DMS 273 treated with DMSO at 0.1 percent for 48 hours (cell line): ENCODE measurements at regions not wholly inside any gene's neighbourhood (a gene's known extent, or its start where the extent isn't known, plus 50 kb on each side); places are given as distances from the start of the nearest gene placed in this dataset.

Source experiments
- DNase-seq: peaks from one replicate; lab custom pipeline; 2025; lab: John Stamatoyannopoulos, UW

DNA sequence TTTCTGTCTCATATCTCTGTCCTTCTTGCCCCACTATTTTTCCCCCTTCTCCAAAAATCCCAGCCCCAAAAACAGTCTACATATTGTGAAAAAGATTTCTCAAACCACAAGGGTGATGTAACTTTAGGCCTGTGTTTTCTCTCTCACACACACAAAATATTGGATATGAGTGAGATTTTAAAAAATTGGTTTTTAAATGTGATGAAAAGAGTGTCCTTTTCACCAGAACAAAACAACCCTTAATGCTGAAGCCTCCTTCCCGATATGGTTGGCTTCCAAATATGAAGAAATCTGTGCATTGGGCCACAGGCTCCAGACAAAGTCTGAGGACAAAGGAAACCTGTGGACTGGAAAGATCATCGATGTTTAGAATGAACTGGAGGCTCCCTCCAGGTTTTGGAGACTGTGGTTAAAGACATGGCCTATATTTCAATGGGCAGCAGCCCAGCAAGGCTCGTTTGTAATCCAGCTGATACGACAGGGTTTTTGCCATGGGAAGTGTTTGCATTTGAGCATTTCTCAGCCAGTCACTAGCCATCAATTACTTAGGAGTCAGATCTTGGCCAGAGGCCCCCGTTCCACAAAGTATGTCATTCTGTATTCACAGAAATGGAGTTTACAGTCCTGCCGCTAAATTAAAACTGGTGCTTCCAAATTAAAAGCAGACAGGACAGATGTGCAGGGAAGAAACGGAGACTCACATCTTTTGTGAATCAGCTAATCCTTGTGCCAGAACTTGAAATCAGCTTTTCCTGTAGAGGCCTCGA lies 546.3 kb downstream of the EBF1 start:
- DNase-seq = peak; percentile 32

- no peak for DNase-seq
Observed at GRCh38 chr5:158552241-158552640, 547.5 kb downstream of the EBF1 start.

DNA sequence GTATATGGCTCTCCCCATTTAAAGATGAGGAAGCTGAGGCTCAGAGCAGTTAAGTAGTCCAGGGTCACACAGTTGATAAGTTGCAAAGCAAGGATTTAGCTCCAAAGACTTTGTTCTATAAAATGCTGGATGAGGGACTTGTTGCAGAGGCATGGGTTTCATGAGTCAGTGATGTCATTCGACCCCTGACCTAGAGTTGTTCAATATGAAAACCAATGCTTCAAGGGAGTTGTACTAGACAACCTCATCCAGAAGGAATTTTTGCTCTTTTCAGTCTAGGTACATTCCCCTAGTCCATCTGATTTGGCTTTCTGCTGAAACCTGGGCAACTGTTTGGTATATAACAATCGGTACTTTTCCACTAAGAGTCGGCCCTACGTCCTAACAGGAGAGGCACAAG lies 550.4 kb downstream of the EBF1 start:
- DNase-seq = no peak

DNA sequence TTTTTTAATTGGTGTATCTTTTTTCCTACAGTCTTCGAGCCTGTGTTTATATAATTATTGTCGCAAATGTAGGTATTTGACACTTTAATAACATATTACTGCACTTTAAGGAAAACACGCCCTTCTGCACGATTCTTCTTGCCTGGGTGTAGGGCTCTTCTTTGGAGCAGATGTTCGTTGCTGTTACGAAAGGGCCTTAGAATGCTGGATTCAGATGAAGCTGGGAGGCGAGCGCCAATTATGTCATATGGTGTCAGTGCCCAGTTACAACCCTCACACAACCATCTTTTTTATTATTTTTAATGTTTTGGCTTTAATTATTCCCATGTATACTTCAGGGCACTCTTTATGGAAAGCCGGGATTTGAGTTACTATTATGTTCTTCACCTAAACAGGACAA lies 553.0 kb downstream of the EBF1 start:
- DNase-seq = no peak

DNA sequence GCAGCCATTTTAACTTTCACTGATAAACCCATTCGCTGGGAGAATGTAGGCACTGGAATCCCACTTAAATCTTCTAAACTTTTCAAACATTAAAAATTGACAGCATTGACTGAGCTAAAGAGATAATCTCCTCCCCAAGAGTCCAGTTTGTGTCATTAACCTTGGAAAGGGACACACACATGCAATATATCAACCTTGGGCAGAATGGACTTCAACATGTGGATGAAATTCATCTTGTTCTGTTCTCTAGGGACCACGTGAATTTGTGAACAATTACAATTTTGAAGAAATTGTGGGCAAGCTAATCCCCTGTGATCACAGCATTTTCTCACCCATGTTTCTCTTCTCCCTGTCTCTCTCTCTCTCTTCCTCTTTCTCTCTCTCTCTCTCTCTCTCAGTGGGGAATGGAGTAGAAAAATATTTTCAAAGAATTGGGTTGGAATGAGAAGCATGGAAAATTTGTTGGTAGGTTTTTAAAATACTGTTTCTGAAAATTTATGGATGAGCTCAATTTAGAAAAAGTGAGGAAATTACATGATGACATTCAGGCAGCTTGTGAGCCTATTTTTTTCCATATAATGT lies 553.7 kb downstream of the EBF1 start:
- no peak for DNase-seq

- DNase-seq = no peak
Observed at GRCh38 chr5:158544388-158545339, 555.1 kb downstream of the EBF1 start.

DNA sequence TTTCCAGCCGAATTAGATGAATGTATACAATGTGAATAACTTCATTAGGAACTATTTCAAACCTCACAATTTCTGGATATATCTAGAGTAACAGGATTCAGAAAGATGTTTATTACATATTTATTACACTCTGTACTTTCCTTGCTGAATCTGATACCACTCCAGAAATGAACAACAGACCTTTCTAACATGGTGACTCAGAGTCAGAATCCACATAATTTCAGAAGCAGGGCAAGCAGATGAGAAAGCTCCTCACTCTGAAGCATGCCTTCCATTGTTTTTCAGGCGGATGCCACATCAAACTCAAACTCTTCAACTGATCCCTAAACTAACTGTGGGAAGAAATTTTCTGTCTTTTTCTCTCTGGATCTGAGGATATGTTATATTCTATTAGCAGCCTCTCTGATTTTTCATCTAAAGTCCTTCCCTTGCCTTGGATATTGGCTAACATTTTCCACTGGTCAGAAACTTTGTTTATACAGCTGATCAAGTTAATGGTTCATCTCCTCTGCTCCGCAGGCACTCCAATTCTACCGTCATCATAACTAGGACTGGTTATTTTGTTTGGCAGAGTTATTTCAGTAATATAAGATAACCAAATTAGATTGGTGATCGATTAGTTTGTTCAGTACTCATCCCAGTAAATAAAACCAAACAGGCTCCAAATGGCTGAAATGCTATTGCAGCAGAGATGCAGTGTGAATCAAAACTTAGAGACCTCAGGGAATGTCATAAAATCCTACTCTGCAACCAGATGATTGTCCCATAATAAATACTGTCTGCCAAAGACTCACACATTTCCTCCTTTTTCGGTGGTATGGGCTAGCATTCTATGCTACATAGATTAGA lies 556.0 kb downstream of the EBF1 start:
- no peak for DNase-seq

DNA sequence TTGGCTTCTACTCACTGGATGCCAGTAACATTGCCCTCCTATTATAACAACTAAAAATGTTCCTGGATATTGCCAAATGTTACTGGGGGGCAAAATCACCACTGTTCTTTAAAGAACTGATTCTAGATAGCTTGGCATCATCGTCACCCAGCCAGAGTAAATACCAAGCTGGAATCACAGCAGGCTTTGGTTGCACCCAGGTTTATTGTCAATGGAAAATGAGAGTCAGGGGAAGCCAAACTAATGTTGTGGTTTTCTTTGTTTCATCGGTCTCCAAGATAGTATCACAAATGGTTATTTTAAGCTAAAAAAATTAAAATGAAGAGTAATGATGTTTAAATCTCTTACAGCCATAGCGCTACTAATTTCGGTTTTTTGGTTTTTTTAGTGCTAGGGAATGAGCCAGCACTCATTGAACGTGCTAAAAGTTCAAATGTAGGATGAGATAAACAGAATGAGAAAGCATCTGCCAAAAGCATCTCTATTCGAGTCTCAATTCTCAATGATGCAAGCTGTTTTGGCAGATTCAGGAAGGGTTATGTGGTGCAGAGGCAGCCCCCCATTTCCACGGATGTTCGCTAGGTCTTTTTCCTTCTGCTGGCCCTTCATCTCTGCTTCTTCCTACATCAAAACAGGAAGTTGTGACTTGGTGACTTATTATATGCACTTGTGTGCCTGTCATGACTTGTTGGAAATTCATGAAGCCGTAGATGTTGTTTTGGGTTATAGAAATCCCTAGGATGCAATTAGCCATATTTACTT lies 558.0 kb downstream of the EBF1 start:
- DNase-seq = no peak

- no peak for DNase-seq
Observed at GRCh38 chr5:158538506-158539074, 561.1 kb downstream of the EBF1 start.

DNA sequence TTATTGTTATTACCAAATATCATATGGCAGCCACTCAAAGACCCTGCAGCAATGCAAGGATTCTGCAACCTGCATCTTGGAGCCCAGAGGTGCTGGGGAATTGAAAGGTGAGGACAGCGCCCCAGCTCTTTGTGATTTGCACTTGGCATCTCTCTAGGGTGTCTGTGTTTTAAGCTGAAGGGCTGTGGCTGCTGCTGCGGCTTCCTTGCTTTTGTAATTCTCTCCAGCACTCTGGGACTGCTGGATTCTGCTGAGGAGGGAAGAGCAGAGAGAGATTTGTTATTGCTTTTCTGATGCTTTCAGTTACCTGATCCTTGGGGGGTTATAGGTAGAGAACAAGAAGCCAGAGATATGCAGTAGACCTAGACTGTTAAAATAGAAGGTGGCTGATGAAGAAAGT lies 562.4 kb downstream of the EBF1 start:
- DNase-seq = no peak

GRCh38 chr5:158534203-158534602 lies 565.5 kb downstream of the EBF1 start:
- no peak for DNase-seq

- no peak for DNase-seq
Observed at GRCh38 chr5:158532739-158533138, 567.0 kb downstream of the EBF1 start.

GRCh38 chr5:158531860-158532259 lies 567.9 kb downstream of the EBF1 start:
- DNase-seq = no peak

GRCh38 chr5:158530115-158530514 lies 569.6 kb downstream of the EBF1 start:
- no peak for DNase-seq

DNA sequence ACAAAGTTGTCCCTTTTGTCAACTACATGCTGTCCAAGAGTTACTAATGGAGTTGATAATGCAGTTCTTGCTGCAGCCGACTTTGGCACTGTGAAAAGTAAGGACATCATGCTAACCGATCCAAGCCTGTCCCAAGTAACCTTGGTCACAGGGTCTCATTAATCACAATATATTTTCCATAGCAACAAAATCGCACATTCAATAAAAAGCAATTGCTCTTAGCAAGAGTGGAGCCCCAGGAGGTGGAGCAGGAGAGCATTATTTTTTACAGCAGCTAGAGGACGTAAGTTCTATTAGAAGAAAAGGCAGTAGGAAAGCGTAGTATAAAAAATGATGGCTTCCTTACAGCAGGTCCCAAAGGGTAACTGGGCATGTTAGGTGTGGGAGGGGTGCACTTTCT lies 570.3 kb downstream of the EBF1 start:
- DNase-seq = no peak

DNA sequence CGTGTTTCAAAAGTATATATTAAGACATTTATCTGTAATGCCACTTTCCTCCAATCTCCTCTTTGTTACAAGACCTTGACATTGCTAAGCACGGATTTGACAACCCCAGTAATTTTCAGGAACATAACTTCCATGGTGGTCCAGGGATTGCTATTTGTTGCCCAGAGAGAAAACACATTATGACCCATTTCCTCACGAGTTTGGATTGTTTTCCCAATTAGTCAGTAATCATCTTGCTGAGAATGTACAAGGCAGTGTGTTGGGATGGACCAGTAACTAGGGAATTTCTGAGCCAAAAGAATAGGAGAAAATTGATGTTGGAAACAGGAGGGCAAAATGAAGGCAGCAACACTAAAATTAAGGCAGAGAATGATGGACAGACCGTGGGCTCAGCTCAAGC lies 574.1 kb downstream of the EBF1 start:
- DNase-seq = no peak

DNA sequence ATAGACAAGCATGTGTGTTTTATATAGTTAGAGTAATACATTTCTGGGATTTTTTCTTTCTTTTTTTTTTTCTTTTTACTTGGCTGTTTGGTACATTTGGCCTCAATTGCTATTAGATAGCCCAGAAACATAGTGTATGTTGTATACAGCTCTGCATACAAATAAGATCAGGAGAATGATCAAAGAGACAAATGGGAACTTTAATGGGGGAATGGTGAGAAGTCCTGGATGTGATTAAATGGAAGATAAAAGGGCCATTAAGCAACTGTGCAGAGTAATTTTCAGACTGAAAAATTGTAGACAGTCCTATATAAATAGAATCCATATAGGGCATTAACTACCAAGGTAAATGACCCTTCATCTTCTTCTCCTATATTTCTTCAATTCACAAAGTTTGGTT lies 575.6 kb downstream of the EBF1 start:
- no peak for DNase-seq

GRCh38 chr5:158522776-158523175 lies 576.9 kb downstream of the EBF1 start:
- DNase-seq = no peak

DNA sequence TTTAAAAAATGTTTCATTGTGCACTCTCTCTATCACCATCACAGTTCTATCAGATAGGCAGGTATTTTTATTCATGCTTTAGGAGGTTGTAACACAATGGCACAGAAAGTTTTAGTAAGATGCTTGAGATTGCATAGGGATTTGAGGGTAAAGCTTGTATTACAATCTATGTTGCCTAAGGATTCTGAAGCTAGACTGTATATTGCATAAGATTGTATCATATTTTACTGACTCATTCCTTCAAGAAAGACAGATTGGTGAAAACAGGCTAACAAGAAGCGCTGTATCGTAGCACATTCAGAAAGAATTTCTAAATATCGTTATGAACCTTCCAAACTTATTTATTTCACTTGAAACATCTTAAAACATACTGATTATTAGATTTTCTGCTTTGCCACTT lies 577.7 kb downstream of the EBF1 start:
- no peak for DNase-seq

- DNase-seq = no peak
Observed at GRCh38 chr5:158519433-158520021, 580.2 kb downstream of the EBF1 start.
